ENCODE measurements at regions not wholly inside any gene's neighbourhood (a gene's known extent, or its start where the extent isn't known, plus 50 kb on each side); places are given as distances from the start of the nearest gene placed in this dataset.

- DNase-seq: no peak
Measured at GRCh38 chr2:57527685-57528084, 518.9 kb upstream of the VRK2 start.

DNA sequence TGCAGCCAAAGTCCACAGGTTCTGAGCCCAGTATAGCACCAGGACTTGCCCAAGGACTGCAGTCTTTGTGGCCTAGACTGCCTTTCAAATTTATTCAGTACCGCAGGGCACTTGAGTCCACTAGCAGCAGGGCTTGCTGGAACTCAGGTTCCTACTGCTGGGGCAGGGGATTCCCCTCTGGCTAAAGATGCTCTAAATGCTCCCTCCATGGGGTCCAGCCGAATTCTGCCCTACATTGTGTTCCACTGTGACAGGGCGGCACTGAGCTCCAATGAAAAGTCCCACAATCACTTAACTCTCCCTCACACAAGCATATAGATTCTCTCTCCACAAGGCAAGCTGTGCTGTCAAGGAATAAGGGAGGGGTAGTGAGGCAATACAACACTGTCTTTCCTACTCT is 518.1 kb upstream of the VRK2 start:
- no peak for DNase-seq

DNA sequence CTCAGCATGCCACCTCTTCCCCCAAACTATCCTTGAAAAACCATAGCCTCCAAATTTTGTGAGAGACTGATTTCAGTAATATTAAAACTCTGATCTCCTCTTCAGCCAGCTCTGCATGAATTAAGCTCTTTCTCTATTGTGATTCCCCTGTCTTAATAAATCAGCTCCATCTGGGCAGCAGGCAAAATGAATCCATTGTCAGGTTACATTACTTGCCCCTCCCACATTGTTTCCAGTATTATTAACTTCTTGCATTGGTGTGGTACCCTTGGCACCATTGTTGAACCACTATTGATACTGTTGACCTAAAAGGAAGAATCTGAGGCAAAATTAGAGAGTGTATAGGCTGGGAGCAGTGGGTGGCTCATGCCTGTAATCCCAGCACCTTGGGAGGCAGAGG is 512.2 kb upstream of the VRK2 start:
- no peak for DNase-seq

DNA sequence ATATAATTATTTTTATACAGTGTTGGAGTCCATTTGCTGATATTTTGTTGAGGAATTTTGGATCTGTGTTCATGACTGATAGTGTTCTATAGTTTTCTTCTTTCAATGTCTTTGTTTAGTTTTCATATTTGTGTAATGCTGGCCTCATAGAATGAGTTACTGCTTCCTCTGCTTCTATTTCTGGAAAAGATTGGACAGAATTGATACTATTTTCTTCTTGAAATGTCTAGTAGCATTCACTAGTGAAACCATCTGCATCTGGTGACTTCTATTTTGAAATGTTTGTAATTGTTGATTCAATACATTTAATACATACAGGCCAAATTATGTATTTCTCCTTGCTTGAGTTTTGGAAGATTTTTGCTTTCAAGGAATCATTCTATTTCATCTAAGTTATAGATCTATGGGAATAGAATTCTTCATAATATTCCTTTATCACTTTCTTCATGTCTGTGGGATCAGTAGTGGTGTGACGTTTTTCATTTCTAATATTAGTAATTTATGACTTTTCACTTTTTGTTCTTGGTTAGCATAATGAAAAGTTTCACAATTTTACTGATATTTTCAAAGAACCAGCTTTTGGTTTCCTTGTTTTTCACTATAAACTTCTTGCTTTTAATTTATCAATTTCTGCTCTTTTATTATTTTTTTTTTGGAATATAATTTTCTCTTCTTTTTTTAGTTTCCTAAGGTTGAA is 509.9 kb upstream of the VRK2 start:
- DNase-seq: no peak

GRCh38 chr2:57539761-57540160 is 506.8 kb upstream of the VRK2 start:
- DNase-seq: no peak

DNA sequence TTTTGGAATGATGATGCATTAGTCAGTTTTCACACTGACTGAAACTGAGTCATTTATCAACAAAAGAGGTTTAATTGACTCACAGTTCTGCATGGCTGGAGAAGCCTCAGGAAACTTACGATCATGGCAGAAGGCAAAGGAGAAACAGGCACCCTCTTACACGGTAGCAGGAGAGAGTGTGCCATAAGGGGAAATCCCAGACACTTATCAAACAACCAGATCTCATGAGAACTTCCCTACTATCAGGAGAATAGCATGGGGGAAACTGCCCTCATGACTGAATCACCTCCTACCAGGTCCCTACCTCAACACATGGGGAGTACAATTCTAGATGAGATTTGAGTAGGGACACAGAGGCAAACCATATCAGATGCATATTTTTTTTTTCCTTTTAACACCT is 504.5 kb upstream of the VRK2 start:
- no peak for DNase-seq

- no peak for DNase-seq
Measured at GRCh38 chr2:57543211-57543610, 503.4 kb upstream of the VRK2 start.

- DNase-seq: no peak
Measured at GRCh38 chr2:57544624-57545023, 502.0 kb upstream of the VRK2 start.

DNA sequence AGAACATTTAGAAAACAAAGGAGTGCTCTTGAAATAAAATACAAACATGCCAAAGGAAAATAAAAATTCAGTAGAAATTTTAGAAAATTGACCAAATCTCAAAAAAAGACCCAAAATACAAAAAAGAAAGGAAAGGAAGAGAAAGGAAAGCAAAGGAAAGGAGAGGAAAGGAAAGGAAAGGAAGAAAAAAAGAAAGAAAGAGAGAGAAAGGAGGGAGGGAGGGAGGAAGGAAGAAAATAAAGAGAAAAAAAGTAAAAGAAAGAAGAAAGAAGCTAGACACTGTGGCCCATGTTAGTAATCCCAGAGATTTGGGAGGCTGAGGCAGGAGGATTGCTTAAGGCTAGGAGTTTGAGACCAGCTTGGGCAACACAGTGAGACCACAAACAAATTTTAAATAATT is 500.1 kb upstream of the VRK2 start:
- no peak for DNase-seq

DNA sequence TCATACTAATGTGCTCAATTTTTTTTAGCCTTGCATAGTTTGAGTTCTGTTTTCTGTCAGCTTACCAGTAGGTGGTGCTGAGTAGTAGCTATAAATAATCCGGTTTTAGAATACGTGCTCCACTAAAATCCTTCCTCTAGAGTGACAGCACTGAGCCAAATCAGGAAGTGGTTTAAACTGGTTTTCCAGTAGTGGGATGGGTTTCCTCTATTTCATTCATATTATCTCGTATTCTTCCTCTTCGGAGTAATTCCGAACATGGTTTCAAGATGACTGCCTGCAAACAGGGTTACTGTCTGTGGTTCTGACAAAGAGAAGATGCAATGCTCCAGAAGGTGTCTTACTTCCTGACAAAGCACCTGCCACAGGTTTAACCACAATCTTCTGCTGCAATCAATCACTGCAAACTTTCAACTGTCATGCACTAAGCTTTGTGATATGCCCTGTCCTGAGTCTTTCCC is 496.9 kb upstream of the VRK2 start:
- peak; percentile 48 to 78 (median 78) for DNase-seq

- no peak for DNase-seq
Measured at GRCh38 chr2:57550912-57551311, 495.7 kb upstream of the VRK2 start.

- DNase-seq: no peak
Measured at GRCh38 chr2:57552885-57553284, 493.7 kb upstream of the VRK2 start.

DNA sequence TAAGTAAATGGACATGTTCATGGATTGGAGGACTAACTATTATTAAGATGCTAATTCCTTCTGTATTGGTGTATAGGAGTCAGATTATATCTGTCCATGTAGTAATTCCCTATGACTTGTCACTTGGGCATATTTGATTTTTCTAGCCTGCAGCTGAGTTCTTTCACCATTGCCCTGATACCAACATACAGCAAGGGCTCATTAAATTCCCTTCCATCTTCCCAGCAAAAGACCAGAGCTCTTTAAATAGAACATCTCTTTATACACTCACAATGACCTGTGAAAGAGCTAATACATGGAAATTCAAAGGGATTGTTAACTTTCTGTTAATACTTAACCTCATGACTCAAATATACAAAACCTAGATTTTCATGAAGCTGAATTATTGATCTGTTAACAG is 492.3 kb upstream of the VRK2 start:
- no peak for DNase-seq

DNA sequence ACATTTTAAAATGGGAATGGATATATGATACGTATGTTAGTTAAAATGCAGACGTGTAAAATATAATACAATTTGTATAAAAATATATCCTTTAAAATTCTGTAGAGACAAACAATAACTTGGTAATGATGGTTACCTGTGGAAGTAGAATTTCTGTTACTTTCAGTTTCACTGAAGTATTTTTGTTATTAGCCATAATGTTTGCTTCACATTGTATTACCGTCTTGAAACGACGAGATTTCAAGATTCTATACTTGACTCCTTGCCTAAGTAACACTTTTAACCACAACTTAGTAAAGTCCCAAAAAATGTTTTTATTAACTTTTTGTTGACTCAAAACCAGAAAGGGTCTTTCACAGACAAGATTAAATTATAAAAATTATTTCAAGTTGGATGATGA is 488.3 kb upstream of the VRK2 start:
- DNase-seq: no peak

DNA sequence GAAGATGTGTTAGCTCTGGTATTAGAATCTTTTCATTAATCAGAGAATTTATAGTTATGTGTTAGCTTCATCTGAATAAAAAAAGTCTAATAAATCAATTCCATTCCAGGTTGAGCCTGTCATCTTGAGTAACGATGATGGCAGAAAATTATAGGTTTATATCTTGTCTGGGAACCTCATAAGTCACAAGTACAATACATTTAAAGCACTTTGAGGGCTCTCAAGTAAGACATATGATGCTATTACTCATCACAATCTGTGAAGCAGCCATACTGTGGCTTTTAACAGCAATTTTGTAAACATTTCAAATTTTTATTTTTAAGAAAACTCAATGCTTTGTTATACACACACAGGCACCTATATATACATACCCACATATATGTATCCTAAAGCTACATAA is 484.1 kb upstream of the VRK2 start:
- DNase-seq: no peak

- no peak for DNase-seq
Measured at GRCh38 chr2:57563015-57563414, 483.6 kb upstream of the VRK2 start.

DNA sequence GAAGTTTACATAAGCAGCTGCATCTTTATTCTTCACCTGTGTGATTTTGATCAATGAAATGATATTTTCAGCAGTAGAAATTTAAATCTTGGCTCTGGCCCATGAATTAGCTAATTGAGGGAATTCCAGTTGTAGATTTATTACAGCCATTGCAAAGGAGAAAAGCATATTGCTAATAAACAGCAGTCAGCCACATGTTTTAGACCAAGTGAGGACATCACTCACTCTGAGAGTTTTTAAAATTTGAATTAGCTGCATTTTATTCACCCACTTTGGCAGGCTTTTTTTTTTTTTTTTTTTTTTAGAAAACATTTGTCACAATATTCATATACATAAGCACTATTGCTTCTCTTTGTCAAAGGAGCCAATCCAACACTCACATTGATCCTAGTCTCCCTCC is 479.4 kb upstream of the VRK2 start:
- peak in 1 of 3 donors; percentile 7 for DNase-seq

DNA sequence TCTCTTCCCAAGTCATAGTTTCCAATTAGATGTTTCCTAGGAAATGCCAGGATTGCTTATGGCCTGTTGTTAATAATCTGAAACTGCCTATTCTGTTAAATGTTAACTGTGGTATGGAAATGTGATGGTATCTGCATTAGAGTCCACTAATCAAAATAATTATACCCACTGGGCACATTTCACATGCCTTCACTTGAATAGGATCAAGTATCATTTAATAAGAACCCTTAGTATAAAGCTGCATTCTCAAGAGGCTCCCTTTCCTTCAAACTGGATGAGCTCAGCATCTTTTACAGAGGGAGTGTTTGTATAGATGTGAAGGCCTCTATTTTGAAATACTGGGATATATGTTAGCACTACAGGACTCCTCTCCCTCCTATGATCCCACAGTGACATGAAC is 477.2 kb upstream of the VRK2 start:
- no peak for DNase-seq

DNA sequence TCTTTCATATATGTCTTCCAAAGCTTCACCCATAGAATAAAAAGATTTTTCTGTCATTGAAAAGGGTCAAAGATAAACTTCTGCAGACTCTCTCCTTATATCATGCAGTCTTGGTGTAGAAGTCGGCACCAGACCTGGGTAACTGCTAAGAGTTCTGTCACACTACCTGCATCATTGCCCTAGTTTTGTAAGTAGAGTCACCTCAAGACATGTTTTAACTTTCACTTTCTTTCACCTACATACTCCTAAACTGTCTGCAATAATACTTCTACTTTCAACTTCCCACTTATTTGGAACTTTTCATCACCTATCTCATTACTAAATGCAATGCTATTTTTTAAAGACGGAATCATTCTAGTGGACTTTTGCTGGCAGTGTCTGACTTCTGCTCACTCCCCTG is 475.6 kb upstream of the VRK2 start:
- no peak for DNase-seq

GRCh38 chr2:57575700-57576268 is 470.8 kb upstream of the VRK2 start:
- no peak for DNase-seq

- no peak for DNase-seq
Measured at GRCh38 chr2:57576983-57577382, 469.6 kb upstream of the VRK2 start.

DNA sequence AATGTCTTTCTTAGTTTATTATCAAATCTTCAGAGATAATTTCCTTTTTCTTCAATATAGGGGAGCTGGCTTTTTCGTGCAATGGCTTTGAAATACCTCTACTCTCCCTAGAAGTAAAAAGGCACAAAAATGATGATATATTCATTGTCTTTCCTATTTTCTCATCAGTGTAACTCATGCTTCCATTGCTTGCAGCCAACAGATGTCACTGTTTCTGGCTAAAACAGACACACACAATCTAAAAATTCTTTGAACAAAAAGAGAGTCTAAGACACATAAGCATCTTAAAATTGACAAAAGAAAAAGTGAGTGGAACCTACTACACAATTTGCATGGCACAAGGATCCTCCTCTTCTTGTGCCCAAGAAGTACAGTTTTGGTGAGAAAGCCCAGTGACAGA is 448.7 kb upstream of the VRK2 start:
- no peak for DNase-seq

GRCh38 chr2:57598551-57598950 is 448.1 kb upstream of the VRK2 start:
- DNase-seq: peak; percentile 36 to 58 (median 56)

- DNase-seq: peak; percentile 19 to 54 (median 53)
Measured at GRCh38 chr2:57602733-57603132, 443.9 kb upstream of the VRK2 start.

GRCh38 chr2:57614988-57615387 is 431.6 kb upstream of the VRK2 start:
- DNase-seq: no peak

All from suppressor macrophage treated with lipopolysaccharide for 1 hour (primary cell).